ENCODE measurements at regions not wholly inside any gene's neighbourhood (a gene's known extent, or its start where the extent isn't known, plus 50 kb on each side); places are given as distances from the start of the nearest gene placed in this dataset.
A peak's percentile ranks its signal among the peaks of the same experiment; 100 is the strongest.
"Not testable (repeated sequence)": the region's sequence is repeated elsewhere in the genome, so short reads cannot be mapped to it uniquely, and the experiment has no call there.

- in situ Hi-C loops (cut with MboI; ENCODE audit: low pct_ligation_motif_present in 1 of 4, low pct_unique_long_range_greater_than_20kb in 1 of 4, low sequenced_read_pairs in 3 of 4); H3K36me3 ChIP-seq; H3K27ac ChIP-seq; H3K4me1 ChIP-seq; H3K27me3 ChIP-seq; intact Hi-C loops (cut with DNase I; ENCODE audit: low total_unique reads); H3K9me3 ChIP-seq; H3K4me3 ChIP-seq; DNase-seq: not testable (repeated sequence)
- WGBS, 2 donors (ENCODE audit: low coverage in 1 of 2) = 82% methylated on average over 7 of the region's 25 CpGs; no CpG with 5 or more reads in 1 of the 2 donors
Observed at GRCh38 chr16:33769180-33769846, 309.9 kb downstream of the TP53TG3F start.

GRCh38 chr16:33770478-33770877 lies 311.1 kb downstream of the TP53TG3F start:
- 90% methylated on average over 48 of the region's 66 CpGs; no CpG with 5 or more reads in 1 of the 2 donors for WGBS, 2 donors (ENCODE audit: low coverage in 1 of 2)
- H3K4me1 ChIP-seq; H3K4me3 ChIP-seq; intact Hi-C loops (cut with DNase I; ENCODE audit: low total_unique reads); H3K36me3 ChIP-seq; H3K27ac ChIP-seq; H3K9me3 ChIP-seq; H3K27me3 ChIP-seq; in situ Hi-C loops (cut with MboI; ENCODE audit: low pct_ligation_motif_present in 1 of 4, low pct_unique_long_range_greater_than_20kb in 1 of 4, low sequenced_read_pairs in 3 of 4); DNase-seq: not testable (repeated sequence)

- in situ Hi-C loops (cut with MboI; ENCODE audit: low pct_ligation_motif_present in 1 of 4, low pct_unique_long_range_greater_than_20kb in 1 of 4, low sequenced_read_pairs in 3 of 4); DNase-seq; H3K4me1 ChIP-seq; H3K4me3 ChIP-seq; H3K9me3 ChIP-seq; H3K27me3 ChIP-seq; H3K36me3 ChIP-seq; H3K27ac ChIP-seq; intact Hi-C loops (cut with DNase I; ENCODE audit: low total_unique reads): not testable (repeated sequence)
- WGBS, 2 donors (ENCODE audit: low coverage in 1 of 2) = 89% methylated on average over 14 of the region's 22 CpGs; no CpG with 5 or more reads in 1 of the 2 donors
Observed at GRCh38 chr16:33771211-33771610, 311.8 kb downstream of the TP53TG3F start.

- H3K4me3 ChIP-seq; in situ Hi-C loops (cut with MboI; ENCODE audit: low pct_ligation_motif_present in 1 of 4, low pct_unique_long_range_greater_than_20kb in 1 of 4, low sequenced_read_pairs in 3 of 4); H3K9me3 ChIP-seq; intact Hi-C loops (cut with DNase I; ENCODE audit: low total_unique reads); DNase-seq; H3K36me3 ChIP-seq; H3K27ac ChIP-seq; H3K27me3 ChIP-seq; H3K4me1 ChIP-seq: not testable (repeated sequence)
- 85 to 87% methylated on average over 2 of the region's 2 CpGs for WGBS, 2 donors (ENCODE audit: low coverage in 1 of 2)
Observed at GRCh38 chr16:33773966-33774365, 314.6 kb downstream of the TP53TG3F start.

- intact Hi-C loops (cut with DNase I; ENCODE audit: low total_unique reads); DNase-seq; H3K27me3 ChIP-seq; in situ Hi-C loops (cut with MboI; ENCODE audit: low pct_ligation_motif_present in 1 of 4, low pct_unique_long_range_greater_than_20kb in 1 of 4, low sequenced_read_pairs in 3 of 4); H3K4me1 ChIP-seq; H3K36me3 ChIP-seq; H3K27ac ChIP-seq; H3K4me3 ChIP-seq; H3K9me3 ChIP-seq: not testable (repeated sequence)
- 69 to 71% methylated on average over 1 of the region's 1 CpG for WGBS, 2 donors (ENCODE audit: low coverage in 1 of 2)
Observed at GRCh38 chr16:33774724-33775123, 315.3 kb downstream of the TP53TG3F start.

- in situ Hi-C loops (cut with MboI; ENCODE audit: low pct_ligation_motif_present in 1 of 4, low pct_unique_long_range_greater_than_20kb in 1 of 4, low sequenced_read_pairs in 3 of 4) = not testable (repeated sequence)
Observed at GRCh38 chr16:33816328-33816944, 357.0 kb downstream of the TP53TG3F start.

GRCh38 chr16:33824736-33825135 lies 365.3 kb downstream of the TP53TG3F start:
- intact Hi-C loops (cut with DNase I; ENCODE audit: low total_unique reads); in situ Hi-C loops (cut with MboI; ENCODE audit: low pct_ligation_motif_present in 1 of 4, low pct_unique_long_range_greater_than_20kb in 1 of 4, low sequenced_read_pairs in 3 of 4): not testable (repeated sequence)
- 87% methylated on average over 7 of the region's 25 CpGs; no CpG with 5 or more reads in 1 of the 2 donors for WGBS, 2 donors (ENCODE audit: low coverage in 1 of 2)

More at GRCh38 chr16:33816328-33816944, 357.0 kb downstream of the TP53TG3F start:
- intact Hi-C loops (cut with DNase I; ENCODE audit: low total_unique reads); H3K9me3 ChIP-seq; H3K4me1 ChIP-seq; H3K36me3 ChIP-seq; H3K4me3 ChIP-seq; H3K27me3 ChIP-seq; H3K27ac ChIP-seq; DNase-seq: not testable (repeated sequence)
- WGBS, 2 donors (ENCODE audit: low coverage in 1 of 2) = no CpG with 5 or more reads among the region's 16 CpGs

GRCh38 chr16:33827522-33827921 lies 368.1 kb downstream of the TP53TG3F start:
- DNase-seq; H3K4me3 ChIP-seq; H3K4me1 ChIP-seq; in situ Hi-C loops (cut with MboI; ENCODE audit: low pct_ligation_motif_present in 1 of 4, low pct_unique_long_range_greater_than_20kb in 1 of 4, low sequenced_read_pairs in 3 of 4); H3K27me3 ChIP-seq; intact Hi-C loops (cut with DNase I; ENCODE audit: low total_unique reads); H3K36me3 ChIP-seq; H3K9me3 ChIP-seq; H3K27ac ChIP-seq: not testable (repeated sequence)
- WGBS, 2 donors (ENCODE audit: low coverage in 1 of 2) = 87% methylated on average over 2 of the region's 5 CpGs; no CpG with 5 or more reads in 1 of the 2 donors

More at GRCh38 chr16:33824736-33825135, 365.3 kb downstream of the TP53TG3F start:
- DNase-seq, H3K4me3 ChIP-seq, H3K4me1 ChIP-seq, H3K27ac ChIP-seq, H3K9me3 ChIP-seq, H3K27me3 ChIP-seq, H3K36me3 ChIP-seq: not testable (repeated sequence)

GRCh38 chr16:33839157-33839556 lies 379.7 kb downstream of the TP53TG3F start:
- intact Hi-C loops (cut with DNase I; ENCODE audit: low total_unique reads); H3K4me3 ChIP-seq; H3K27ac ChIP-seq; H3K4me1 ChIP-seq; in situ Hi-C loops (cut with MboI; ENCODE audit: low pct_ligation_motif_present in 1 of 4, low pct_unique_long_range_greater_than_20kb in 1 of 4, low sequenced_read_pairs in 3 of 4); DNase-seq; H3K27me3 ChIP-seq; H3K36me3 ChIP-seq; H3K9me3 ChIP-seq: not testable (repeated sequence)
- WGBS, 2 donors (ENCODE audit: low coverage in 1 of 2) = no CpG with 5 or more reads among the region's 3 CpGs

- H3K9me3 ChIP-seq; in situ Hi-C loops (cut with MboI; ENCODE audit: low pct_ligation_motif_present in 1 of 4, low pct_unique_long_range_greater_than_20kb in 1 of 4, low sequenced_read_pairs in 3 of 4); intact Hi-C loops (cut with DNase I; ENCODE audit: low total_unique reads); H3K4me3 ChIP-seq; H3K4me1 ChIP-seq; H3K27ac ChIP-seq; H3K36me3 ChIP-seq; H3K27me3 ChIP-seq: not testable (repeated sequence)
- peak; percentile 8 for DNase-seq
- WGBS, 2 donors (ENCODE audit: low coverage in 1 of 2) = no CpG with 5 or more reads among the region's 10 CpGs
Observed at GRCh38 chr16:33844533-33844932, 385.1 kb downstream of the TP53TG3F start.

Measured in transverse colon (tissue), 4 donors.